Choroid plexus epithelial cell (primary cell): ENCODE measurements at regions not wholly inside any gene's neighbourhood (a gene's known extent, or its start where the extent isn't known, plus 50 kb on each side); places are given as distances from the start of the nearest gene placed in this dataset.

Experiments used
- DNase-seq: peaks from one replicate; pipeline ENCODE4 v3.0.0-alpha.2; 2010; ENCODE audit warnings: low read depth
- H3K4me3 ChIP-seq: 2 replicates; pipeline ENCODE4 v1.5.1; 2011; ENCODE audit warnings: low read depth, mild to moderate bottlenecking, control low read depth, low read length, moderate library complexity
- TF ChIP-seq, protein P1 (sequence below): conservative IDR thresholded peaks from 2 replicates; pipeline ENCODE4 v1.5.1; 2011; ENCODE audit warnings: low read depth, mild to moderate bottlenecking, control low read depth, inconsistent platforms, low read length, moderate library complexity

DNA sequence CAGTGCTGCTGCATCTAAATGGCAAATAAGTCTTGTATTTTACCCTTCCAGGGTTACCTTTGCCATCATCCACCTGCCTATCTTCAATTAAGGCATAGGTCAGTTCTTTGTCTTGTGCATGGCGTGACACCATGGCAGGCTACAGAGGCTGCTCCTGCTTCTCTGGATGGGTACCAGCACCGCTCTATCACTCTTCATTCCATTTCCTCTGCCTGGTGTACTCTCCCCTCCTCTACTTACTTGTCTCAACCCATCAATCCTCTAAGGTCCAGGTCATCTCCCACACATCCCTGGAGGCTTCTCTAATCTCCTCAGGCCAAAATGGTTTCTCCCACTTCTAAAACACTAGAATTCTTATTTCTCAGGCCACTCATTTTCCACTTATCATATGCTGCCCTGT, 257.5 kb downstream of the BARHL2 start:
- TF ChIP-seq, protein P1, sequence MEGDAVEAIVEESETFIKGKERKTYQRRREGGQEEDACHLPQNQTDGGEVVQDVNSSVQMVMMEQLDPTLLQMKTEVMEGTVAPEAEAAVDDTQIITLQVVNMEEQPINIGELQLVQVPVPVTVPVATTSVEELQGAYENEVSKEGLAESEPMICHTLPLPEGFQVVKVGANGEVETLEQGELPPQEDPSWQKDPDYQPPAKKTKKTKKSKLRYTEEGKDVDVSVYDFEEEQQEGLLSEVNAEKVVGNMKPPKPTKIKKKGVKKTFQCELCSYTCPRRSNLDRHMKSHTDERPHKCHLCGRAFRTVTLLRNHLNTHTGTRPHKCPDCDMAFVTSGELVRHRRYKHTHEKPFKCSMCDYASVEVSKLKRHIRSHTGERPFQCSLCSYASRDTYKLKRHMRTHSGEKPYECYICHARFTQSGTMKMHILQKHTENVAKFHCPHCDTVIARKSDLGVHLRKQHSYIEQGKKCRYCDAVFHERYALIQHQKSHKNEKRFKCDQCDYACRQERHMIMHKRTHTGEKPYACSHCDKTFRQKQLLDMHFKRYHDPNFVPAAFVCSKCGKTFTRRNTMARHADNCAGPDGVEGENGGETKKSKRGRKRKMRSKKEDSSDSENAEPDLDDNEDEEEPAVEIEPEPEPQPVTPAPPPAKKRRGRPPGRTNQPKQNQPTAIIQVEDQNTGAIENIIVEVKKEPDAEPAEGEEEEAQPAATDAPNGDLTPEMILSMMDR: no peak
- no peak overlapping the region for H3K4me3 ChIP-seq
- no peak for DNase-seq

DNA sequence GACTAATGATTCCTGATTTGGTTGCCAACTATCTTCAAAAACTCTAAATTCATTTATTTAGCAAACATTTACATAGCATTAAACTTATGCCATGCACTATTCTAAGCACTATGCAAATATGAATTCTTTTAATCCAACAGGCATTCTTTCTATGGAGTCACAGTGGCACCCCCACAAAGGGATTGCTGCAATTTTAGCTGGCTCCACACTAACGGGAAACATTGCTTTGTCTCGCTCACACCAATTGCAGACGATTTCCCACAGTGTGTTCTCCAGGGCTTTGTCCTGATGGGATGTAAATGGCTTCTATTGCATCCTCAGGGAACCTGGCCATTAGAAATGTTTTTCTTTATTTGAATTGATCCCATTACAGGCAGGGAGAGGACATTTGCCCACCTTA, 259.1 kb downstream of the BARHL2 start:
- no peak for DNase-seq
- no peak overlapping the region for H3K4me3 ChIP-seq
- TF ChIP-seq, protein P1: no peak

DNA sequence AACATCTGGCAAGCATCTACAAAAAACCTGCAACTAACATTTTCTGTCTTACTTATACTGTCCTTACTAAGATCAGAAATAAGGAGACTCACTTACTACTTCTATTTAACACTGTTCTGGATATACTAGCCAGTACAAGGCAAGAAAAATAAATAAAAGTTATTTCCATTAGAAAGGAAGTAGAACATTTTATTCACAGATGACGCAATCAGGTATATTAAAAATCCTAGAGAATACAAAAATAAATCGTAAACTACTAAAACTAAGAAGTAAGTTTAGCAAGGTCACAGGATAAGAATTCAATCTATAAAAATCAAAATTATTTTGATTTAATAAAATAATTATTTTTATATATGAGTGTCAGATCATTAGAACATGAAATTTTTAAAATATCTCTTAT, 264.6 kb downstream of the BARHL2 start:
- no peak for DNase-seq
- H3K4me3 ChIP-seq: no peak overlapping the region
- TF ChIP-seq, protein P1: no peak

DNA sequence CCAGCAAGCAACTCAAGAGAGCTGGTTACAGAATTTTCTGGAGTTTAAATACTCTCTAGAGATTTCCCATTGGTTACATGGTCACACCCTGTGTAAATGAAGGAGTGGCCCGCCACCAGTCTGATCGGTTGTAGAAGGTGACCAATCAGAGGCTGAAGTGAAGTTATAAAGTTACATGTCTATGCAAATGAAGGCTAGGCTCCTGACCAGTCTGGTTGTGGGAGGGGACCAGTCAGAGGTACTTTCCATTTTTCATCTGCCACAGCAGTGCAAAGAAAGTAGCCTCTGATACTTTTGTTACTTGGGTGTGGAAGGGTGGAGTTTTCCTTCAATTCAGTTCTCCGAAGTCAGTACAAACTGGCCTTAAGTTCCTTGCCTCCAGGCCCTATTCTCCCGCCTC, 273.7 kb downstream of the BARHL2 start:
- no peak overlapping the region for H3K4me3 ChIP-seq
- DNase-seq: no peak
- TF ChIP-seq, protein P1: no peak

DNA sequence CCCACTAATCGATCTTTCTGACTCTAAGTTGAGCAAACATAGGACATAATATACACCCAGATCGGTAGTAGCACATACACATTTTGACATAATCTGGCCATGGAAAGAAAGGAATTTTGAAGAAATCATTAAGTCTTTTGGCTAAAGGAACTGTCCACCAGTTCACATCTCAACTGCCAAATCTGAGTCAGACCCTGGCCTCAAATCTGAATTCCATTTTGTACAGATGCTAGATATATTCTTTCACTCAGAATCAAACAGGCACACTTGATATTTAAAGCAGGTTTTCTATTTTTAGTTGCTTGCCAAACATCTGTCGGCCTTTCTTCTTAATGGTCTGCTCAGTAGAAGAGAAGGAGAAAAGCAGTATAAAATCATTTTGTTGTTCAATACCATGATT, 281.8 kb downstream of the BARHL2 start:
- TF ChIP-seq, protein P1: no peak
- DNase-seq: no peak
- H3K4me3 ChIP-seq: no peak overlapping the region

DNA sequence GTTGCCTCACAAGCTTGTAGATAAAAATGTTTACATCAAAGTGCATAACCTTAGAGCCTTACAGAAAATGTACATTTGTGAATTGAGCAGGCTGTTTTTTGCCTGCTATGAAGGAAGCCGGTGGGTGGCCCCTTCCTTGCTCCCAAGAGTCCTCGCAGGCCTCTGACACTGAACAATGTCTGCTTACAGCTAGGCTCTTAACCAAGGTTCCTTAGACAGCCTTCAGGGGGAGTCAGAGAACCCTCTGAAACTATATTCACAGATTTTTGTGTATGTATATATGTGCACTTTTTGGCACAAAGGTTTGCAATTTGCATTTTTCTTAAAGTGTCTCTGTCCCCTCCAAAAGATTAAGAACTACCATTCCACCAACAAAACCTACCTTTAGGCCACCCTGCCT, 282.6 kb downstream of the BARHL2 start:
- peak; percentile 21 for DNase-seq
- TF ChIP-seq, protein P1: peak; percentile 46
- no peak overlapping the region for H3K4me3 ChIP-seq

DNA sequence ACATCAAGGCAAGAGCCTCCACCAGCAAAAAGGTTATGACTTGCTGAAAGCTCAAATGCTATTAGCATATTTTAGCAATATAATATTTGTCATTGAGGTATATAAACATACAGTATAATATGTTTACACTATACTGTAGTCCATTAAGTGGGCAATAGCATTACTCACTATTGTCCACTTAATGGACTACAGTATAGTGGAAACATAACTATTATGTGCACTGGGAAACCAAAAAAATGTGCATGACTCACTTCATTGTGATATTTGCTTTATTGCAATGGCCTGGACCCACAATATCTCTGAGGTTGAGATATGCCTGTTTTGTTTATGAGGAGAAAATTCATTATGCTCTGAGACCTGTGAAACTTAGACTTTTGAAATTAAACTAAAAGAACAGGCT, 300.0 kb downstream of the BARHL2 start:
- DNase-seq: no peak
- no peak overlapping the region for H3K4me3 ChIP-seq
- TF ChIP-seq, protein P1: no peak
